Neutrophil (primary cell): ENCODE measurements at regions not wholly inside any gene's neighbourhood (a gene's known extent, or its start where the extent isn't known, plus 50 kb on each side); places are given as distances from the start of the nearest gene placed in this dataset.

Experiments
- H3K27ac ChIP-seq: fragments of 200-600 bp; sonication (generic); 2 replicates; pipeline ENCODE4 v1.5.1; 2016; ENCODE audit warnings: mild to moderate bottlenecking, moderate library complexity
- H3K27me3 ChIP-seq: fragments of 200-600 bp; sonication (generic); 2 replicates; pipeline ENCODE4 v1.6.0; 2016; ENCODE audit warnings: mild to moderate bottlenecking
- H3K36me3 ChIP-seq: fragments of 200-600 bp; sonication (generic); 2 replicates; pipeline ENCODE4 v1.5.1; 2017
- H3K4me1 ChIP-seq, 2 experiments: fragments of 200-600 bp in 1 of 2; sonication (generic) in 1 of 2; 1 replicate in 1 of 2; 2 replicates in 1 of 2; pipeline versions ENCODE4 v1.5.1 to v1.6.1; 2013 to 2016; ENCODE audit warnings: low read depth in 1 of 2, low read length in 1 of 2, mild to moderate bottlenecking in 1 of 2, moderate library complexity in 1 of 2; ENCODE audit not compliant: control insufficient read depth in 1 of 2, insufficient read depth in 1 of 2
- H3K4me3 ChIP-seq, 2 experiments: fragments of 200-600 bp in 1 of 2; sonication (generic) in 1 of 2; 1 replicate in 1 of 2; 2 replicates in 1 of 2; pipeline ENCODE4 v1.5.1; 2013 to 2016; ENCODE audit warnings: low read depth in 1 of 2, low read length in 1 of 2, mild to moderate bottlenecking in 1 of 2, moderate library complexity in 1 of 2
- H3K9me3 ChIP-seq: fragments of 200-600 bp; sonication (generic); 2 replicates; pipeline ENCODE4 v1.5.1; 2016
- CTCF ChIP-seq: fragments of 200-600 bp; sonication (generic); IDR thresholded peaks from 2 replicates; pipeline ENCODE4 v1.5.1; 2016; ENCODE audit warnings: antibody characterized with exemption

GRCh38 chr18:22559414-22560274 lies 141.9 kb upstream of the CTAGE1 start:
- Histone ChIP-seq H3K36me3 (no peaks in the 10 kb centered on the region), H3K9me3 (no peaks in the 10 kb centered on the region), H3K27ac (no peak overlapping the region), H3K4me3 (no peak overlapping the region), H3K27me3 (peaks cover 86% of the 10 kb centered on the region), H3K4me1 (no peaks in the 10 kb centered on the region)
- no peak for TF ChIP-seq CTCF

GRCh38 chr18:22560275-22560610 lies 142.5 kb upstream of the CTAGE1 start:
- no peaks in the 10 kb centered on the region for H3K4me1 ChIP-seq
- no peaks in the 10 kb centered on the region for H3K36me3 ChIP-seq
- no peak overlapping the region for H3K4me3 ChIP-seq
- no peaks in the 10 kb centered on the region for H3K9me3 ChIP-seq
- H3K27me3 ChIP-seq: peaks cover 92% of the 10 kb centered on the region
- no peak for TF ChIP-seq CTCF
- no peak overlapping the region for H3K27ac ChIP-seq

GRCh38 chr18:22560797-22561196 lies 143.1 kb upstream of the CTAGE1 start:
- Histone ChIP-seq H3K27me3 (peaks cover 97% of the 10 kb centered on the region), H3K27ac (no peak overlapping the region), H3K36me3 (no peaks in the 10 kb centered on the region), H3K9me3 (no peaks in the 10 kb centered on the region), H3K4me1 (no peaks in the 10 kb centered on the region), H3K4me3 (no peak overlapping the region)
- no peak for TF ChIP-seq CTCF

GRCh38 chr18:22563164-22563583 lies 145.5 kb upstream of the CTAGE1 start:
- no peaks in the 10 kb centered on the region for H3K36me3 ChIP-seq
- H3K27ac ChIP-seq: no peak overlapping the region
- no peak overlapping the region for H3K4me3 ChIP-seq
- H3K4me1 ChIP-seq: no peaks in the 10 kb centered on the region
- H3K9me3 ChIP-seq: no peaks in the 10 kb centered on the region
- H3K27me3 ChIP-seq: peaks cover 90% of the 10 kb centered on the region
- TF ChIP-seq CTCF: no peak

GRCh38 chr18:22564036-22564435 lies 146.3 kb upstream of the CTAGE1 start:
- Histone ChIP-seq H3K9me3 (no peaks in the 10 kb centered on the region), H3K4me1 (no peaks in the 10 kb centered on the region), H3K27ac (no peak overlapping the region), H3K36me3 (no peaks in the 10 kb centered on the region), H3K4me3 (no peak overlapping the region), H3K27me3 (peaks cover 82% of the 10 kb centered on the region)
- no peak for TF ChIP-seq CTCF
